ENCODE measurements at regions not wholly inside any gene's neighbourhood (a gene's known extent, or its start where the extent isn't known, plus 50 kb on each side); places are given as distances from the start of the nearest gene placed in this dataset.

GRCh38 chr2:41963661-41964525, 83.9 kb upstream of the PKDCC start:
- H3K27me3 Mint-ChIP-seq (ENCODE audit: unreplicated experiment), result peaks cover 7% of the 10 kb centered on the region
- H3K9me3 Mint-ChIP-seq (ENCODE audit: unreplicated experiment), result no peaks in the 10 kb centered on the region
- no peaks in the 10 kb centered on the region for H3K36me3 Mint-ChIP-seq (ENCODE audit: unreplicated experiment)
- no peak for TF ChIP-seq CTCF (IDR thresholded peaks at IDR 0.05)
- H3K4me3 Mint-ChIP-seq (ENCODE audit: unreplicated experiment), result no peak overlapping the region
- no peak for DNase-seq (ENCODE audit: extremely low spot score, unreplicated experiment)
- peak overlapping the region; percentile 95 for H3K27ac Mint-ChIP-seq (ENCODE audit: unreplicated experiment)
- H3K4me1 Mint-ChIP-seq (ENCODE audit: unreplicated experiment), result peaks cover 58% of the 10 kb centered on the region

- Mint-ChIP-seq H3K4me3 (ENCODE audit: unreplicated experiment) (peak overlapping the region; percentile 16), H3K27me3 (ENCODE audit: unreplicated experiment) (peaks cover 2% of the 10 kb centered on the region), H3K27ac (ENCODE audit: unreplicated experiment) (peak overlapping the region; percentile 95), H3K9me3 (ENCODE audit: unreplicated experiment) (no peaks in the 10 kb centered on the region), H3K4me1 (ENCODE audit: unreplicated experiment) (peaks cover 57% of the 10 kb centered on the region), H3K36me3 (ENCODE audit: unreplicated experiment) (no peaks in the 10 kb centered on the region)
- no peak for TF ChIP-seq CTCF (IDR thresholded peaks at IDR 0.05)
- no peak for DNase-seq (ENCODE audit: extremely low spot score, unreplicated experiment)
Observed at GRCh38 chr2:41965173-41965908, 82.5 kb upstream of the PKDCC start.

- no peaks in the 10 kb centered on the region for H3K27me3 Mint-ChIP-seq (ENCODE audit: unreplicated experiment)
- H3K27ac Mint-ChIP-seq (ENCODE audit: unreplicated experiment), result peak overlapping the region; percentile 95
- no peak for DNase-seq (ENCODE audit: extremely low spot score, unreplicated experiment)
- TF ChIP-seq CTCF (IDR thresholded peaks at IDR 0.05), result no peak
- H3K4me3 Mint-ChIP-seq (ENCODE audit: unreplicated experiment), result no peak overlapping the region
- no peaks in the 10 kb centered on the region for H3K9me3 Mint-ChIP-seq (ENCODE audit: unreplicated experiment)
- H3K4me1 Mint-ChIP-seq (ENCODE audit: unreplicated experiment), result peaks cover 55% of the 10 kb centered on the region
- H3K36me3 Mint-ChIP-seq (ENCODE audit: unreplicated experiment), result no peaks in the 10 kb centered on the region
Observed at GRCh38 chr2:41965909-41966295, 81.9 kb upstream of the PKDCC start.

GRCh38 chr2:41966431-41966893, 81.4 kb upstream of the PKDCC start:
- no peaks in the 10 kb centered on the region for H3K36me3 Mint-ChIP-seq (ENCODE audit: unreplicated experiment)
- H3K9me3 Mint-ChIP-seq (ENCODE audit: unreplicated experiment), result no peaks in the 10 kb centered on the region
- H3K27ac Mint-ChIP-seq (ENCODE audit: unreplicated experiment), result peak overlapping the region; percentile 95
- H3K4me3 Mint-ChIP-seq (ENCODE audit: unreplicated experiment), result no peak overlapping the region
- DNase-seq (ENCODE audit: extremely low spot score, unreplicated experiment), result peak; percentile 94
- H3K4me1 Mint-ChIP-seq (ENCODE audit: unreplicated experiment), result peaks cover 57% of the 10 kb centered on the region
- no peaks in the 10 kb centered on the region for H3K27me3 Mint-ChIP-seq (ENCODE audit: unreplicated experiment)
- no peak for TF ChIP-seq CTCF (IDR thresholded peaks at IDR 0.05)

GRCh38 chr2:41966920-41967319, 80.9 kb upstream of the PKDCC start:
- Mint-ChIP-seq H3K4me1 (ENCODE audit: unreplicated experiment) (peaks cover 57% of the 10 kb centered on the region), H3K27me3 (ENCODE audit: unreplicated experiment) (no peaks in the 10 kb centered on the region), H3K27ac (ENCODE audit: unreplicated experiment) (peak overlapping the region; percentile 95), H3K4me3 (ENCODE audit: unreplicated experiment) (peak overlapping the region; percentile 22), H3K9me3 (ENCODE audit: unreplicated experiment) (no peaks in the 10 kb centered on the region), H3K36me3 (ENCODE audit: unreplicated experiment) (no peaks in the 10 kb centered on the region)
- no peak for TF ChIP-seq CTCF (IDR thresholded peaks at IDR 0.05)
- DNase-seq (ENCODE audit: extremely low spot score, unreplicated experiment), result no peak
